Cardiac muscle cell (in vitro differentiated cells and primary cell): ENCODE measurements at regions not wholly inside any gene's neighbourhood (a gene's known extent, or its start where the extent isn't known, plus 50 kb on each side); places are given as distances from the start of the nearest gene placed in this dataset.

Experiments
- DNase-seq, 2 donors: peaks; one replicate each; pipeline versions ENCODE4 v3.0.0 to v3.0.0-alpha.2; 2010 to 2017; ENCODE audit warnings: low read depth in 1 of 2, low spot score in 1 of 2
- H3K27ac ChIP-seq: fragments of 200-600 bp; sonication (generic); 2 replicates; pipeline ENCODE4 v1.5.1; 2016
- H3K27me3 ChIP-seq: fragments of 200-600 bp; sonication (generic); 2 replicates; pipeline ENCODE4 v1.6.0; 2016; ENCODE audit warnings: control low read depth
- H3K36me3 ChIP-seq: fragments of 200-600 bp; sonication (generic); 2 replicates; pipeline ENCODE4 v1.5.1; 2016; ENCODE audit warnings: control low read depth
- H3K4me1 ChIP-seq: fragments of 200-600 bp; sonication (generic); 2 replicates; pipeline ENCODE4 v1.8.1; 2017; ENCODE audit warnings: low read depth, mild to moderate bottlenecking, mixed run types
- H3K4me3 ChIP-seq: fragments of 200-600 bp; sonication (generic); 2 replicates; pipeline ENCODE4 v1.5.1; 2016; ENCODE audit warnings: mild to moderate bottlenecking
- H3K9me3 ChIP-seq: fragments of 200-600 bp; sonication (generic); 2 replicates; pipeline ENCODE4 v1.5.1; 2017; ENCODE audit warnings: low read depth, mild to moderate bottlenecking, control low read depth
- TF ChIP-seq, protein P1 (sequence below): IDR thresholded peaks from 2 replicates; pipeline ENCODE4 v1.5.1; 2012; ENCODE audit warnings: low read depth, mild to moderate bottlenecking, low read length

DNA sequence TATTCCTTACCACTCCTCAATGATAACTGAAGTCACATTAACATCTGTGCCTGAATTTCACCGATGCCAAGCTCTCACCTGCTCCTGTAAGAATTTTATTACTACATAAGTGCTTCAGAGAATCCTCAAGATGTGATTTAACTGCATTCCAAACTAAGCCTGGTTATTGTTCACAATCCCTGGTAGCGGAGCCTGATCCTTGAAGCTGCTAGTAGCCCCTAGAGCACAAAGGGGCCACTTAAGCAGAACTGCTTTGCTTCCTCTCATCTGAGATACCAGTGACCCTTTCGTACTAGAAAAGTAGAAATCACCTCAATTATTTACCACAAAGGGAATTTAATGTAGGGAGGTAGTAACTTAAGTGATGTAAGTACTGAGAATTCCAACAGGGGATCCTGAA, 529.6 kb downstream of the CPS1 start:
- Histone ChIP-seq H3K9me3 (no peaks in the 10 kb centered on the region), H3K4me3 (no peak overlapping the region), H3K36me3 (no peaks in the 10 kb centered on the region), H3K27me3 (no peaks in the 10 kb centered on the region), H3K27ac (no peak overlapping the region), H3K4me1 (peaks cover 23% of the 10 kb centered on the region)
- TF ChIP-seq, protein P1, sequence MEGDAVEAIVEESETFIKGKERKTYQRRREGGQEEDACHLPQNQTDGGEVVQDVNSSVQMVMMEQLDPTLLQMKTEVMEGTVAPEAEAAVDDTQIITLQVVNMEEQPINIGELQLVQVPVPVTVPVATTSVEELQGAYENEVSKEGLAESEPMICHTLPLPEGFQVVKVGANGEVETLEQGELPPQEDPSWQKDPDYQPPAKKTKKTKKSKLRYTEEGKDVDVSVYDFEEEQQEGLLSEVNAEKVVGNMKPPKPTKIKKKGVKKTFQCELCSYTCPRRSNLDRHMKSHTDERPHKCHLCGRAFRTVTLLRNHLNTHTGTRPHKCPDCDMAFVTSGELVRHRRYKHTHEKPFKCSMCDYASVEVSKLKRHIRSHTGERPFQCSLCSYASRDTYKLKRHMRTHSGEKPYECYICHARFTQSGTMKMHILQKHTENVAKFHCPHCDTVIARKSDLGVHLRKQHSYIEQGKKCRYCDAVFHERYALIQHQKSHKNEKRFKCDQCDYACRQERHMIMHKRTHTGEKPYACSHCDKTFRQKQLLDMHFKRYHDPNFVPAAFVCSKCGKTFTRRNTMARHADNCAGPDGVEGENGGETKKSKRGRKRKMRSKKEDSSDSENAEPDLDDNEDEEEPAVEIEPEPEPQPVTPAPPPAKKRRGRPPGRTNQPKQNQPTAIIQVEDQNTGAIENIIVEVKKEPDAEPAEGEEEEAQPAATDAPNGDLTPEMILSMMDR = no peak
- peak in 1 of 2 donors; percentile 65 for DNase-seq

DNA sequence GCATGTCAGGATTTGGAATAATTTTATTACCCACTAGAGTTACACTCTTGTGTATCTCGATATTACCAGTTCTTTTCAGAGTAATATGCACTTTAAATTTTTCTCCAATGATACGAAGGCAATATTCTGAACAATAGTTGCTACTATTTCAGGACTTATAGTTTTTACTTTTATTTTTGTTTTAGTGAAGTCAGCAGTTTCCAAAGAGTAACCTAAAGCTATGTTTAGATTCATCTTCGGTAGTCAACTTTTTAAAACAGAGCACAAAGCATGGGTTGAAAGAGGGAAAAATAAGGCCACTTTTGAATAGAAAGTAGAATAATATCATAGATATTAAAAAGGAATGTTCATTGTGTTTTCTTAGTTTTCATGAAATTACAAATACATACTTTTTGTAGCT, 532.7 kb downstream of the CPS1 start:
- TF ChIP-seq, protein P1 = no peak
- no peaks in the 10 kb centered on the region for H3K9me3 ChIP-seq
- no peaks in the 10 kb centered on the region for H3K36me3 ChIP-seq
- no peak for DNase-seq
- H3K27me3 ChIP-seq = no peaks in the 10 kb centered on the region
- no peak overlapping the region for H3K4me3 ChIP-seq
- peaks cover 23% of the 10 kb centered on the region for H3K4me1 ChIP-seq
- no peak overlapping the region for H3K27ac ChIP-seq

DNA sequence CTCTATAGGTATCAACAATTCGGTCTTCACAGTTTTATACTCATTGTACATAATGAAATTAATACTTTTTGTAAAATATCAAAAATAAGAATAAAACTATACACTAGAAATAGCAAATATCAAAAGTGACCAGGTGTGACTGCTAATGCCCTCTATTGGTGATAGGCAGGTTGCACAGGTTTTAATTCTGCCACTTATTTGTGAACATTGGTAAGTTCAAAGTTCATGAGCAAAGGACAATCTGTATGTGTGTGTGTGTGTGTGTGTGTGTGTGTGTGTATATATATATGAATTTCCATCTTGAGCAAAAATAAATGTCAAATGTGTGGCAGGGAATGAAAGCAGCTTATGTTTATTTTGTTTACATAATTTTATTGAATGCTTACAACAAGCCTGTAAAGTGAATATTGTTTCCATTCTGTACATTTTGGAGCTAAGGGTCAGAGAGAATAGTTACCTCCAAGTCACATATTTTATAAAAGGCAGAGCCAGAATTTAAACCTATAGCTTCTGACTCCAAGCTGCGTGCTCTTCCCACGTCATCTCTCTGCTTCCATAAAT, 537.4 kb downstream of the CPS1 start:
- Histone ChIP-seq H3K27me3 (no peaks in the 10 kb centered on the region), H3K9me3 (no peaks in the 10 kb centered on the region), H3K4me3 (no peak overlapping the region), H3K4me1 (no peaks in the 10 kb centered on the region), H3K36me3 (no peaks in the 10 kb centered on the region), H3K27ac (no peak overlapping the region)
- TF ChIP-seq, protein P1 = peak; percentile 25
- peak in 1 of 2 donors; percentile 15 for DNase-seq

DNA sequence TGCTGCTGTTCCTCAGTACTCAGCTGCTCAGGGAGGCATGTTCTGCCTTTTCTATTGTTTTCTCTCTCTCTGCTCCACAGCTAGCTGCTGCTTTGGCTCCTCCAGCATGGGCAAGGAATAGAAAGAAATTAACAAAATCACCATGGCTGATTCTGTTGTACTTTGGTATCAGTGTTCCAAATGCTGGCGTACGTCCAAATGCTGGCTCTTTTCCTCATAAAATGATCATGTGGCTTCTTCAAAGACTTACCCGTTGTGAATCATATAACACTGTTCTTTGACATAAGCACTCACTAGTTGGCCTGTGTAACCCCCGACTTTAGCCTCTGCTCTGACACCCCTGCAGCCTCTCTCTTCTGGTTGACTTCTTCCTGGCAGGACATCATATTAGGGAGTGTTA, 547.6 kb downstream of the CPS1 start:
- Histone ChIP-seq H3K27me3 (no peaks in the 10 kb centered on the region), H3K4me1 (no peaks in the 10 kb centered on the region), H3K9me3 (no peaks in the 10 kb centered on the region), H3K36me3 (no peaks in the 10 kb centered on the region), H3K27ac (no peak overlapping the region), H3K4me3 (no peak overlapping the region)
- DNase-seq = peak in 1 of 2 donors; percentile 26
- TF ChIP-seq, protein P1 = no peak

DNA sequence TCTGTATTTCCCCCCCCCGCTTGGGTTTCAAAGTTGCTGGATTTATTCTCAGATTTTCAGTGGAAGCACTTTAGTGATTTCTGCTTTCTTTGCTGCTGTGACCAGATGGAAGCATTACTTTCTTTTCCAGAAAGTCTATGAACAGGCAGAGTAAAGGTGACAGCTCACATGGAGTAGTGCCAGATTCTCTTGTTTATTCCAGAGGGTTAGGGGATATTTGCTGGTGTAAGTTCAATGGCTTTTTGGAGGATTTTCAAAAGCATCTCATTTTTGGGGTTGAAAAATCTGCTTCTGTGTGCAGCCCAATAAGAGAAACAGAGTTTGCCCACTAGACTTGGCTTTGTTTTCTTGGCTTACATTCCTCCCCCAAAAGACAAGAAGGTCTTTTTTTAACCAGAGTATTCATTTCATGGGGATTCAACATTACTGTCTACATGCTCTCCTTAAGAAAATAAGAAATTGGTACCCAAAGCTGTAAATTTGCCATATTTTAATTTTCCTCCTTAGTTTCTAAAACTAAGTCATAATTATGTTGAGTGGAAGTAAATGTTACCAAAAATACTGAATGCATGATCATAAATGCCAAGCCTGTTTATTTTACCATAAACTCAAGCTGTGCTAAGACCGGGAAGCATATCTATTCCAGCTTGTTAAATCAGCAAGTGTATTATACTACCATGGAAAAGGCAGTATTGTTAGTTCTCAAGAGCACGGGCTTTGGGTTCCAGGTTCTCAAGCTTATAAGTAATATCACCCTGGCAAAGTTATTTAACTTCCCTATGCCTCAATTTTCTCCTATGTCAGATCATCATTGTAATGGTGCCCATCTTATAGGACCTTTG, 557.2 kb downstream of the CPS1 start:
- H3K36me3 ChIP-seq = no peaks in the 10 kb centered on the region
- TF ChIP-seq, protein P1 = no peak

More for the DNA sequence above, 557.2 kb downstream of the CPS1 start:
- no peak for DNase-seq
- no peaks in the 10 kb centered on the region for H3K9me3 ChIP-seq
- H3K4me1 ChIP-seq = no peaks in the 10 kb centered on the region
- H3K27ac ChIP-seq = no peak overlapping the region
- no peaks in the 10 kb centered on the region for H3K27me3 ChIP-seq
- H3K4me3 ChIP-seq = no peak overlapping the region
